IMR-90 (cell line): ENCODE measurements at regions not wholly inside any gene's neighbourhood (a gene's known extent, or its start where the extent isn't known, plus 50 kb on each side); places are given as distances from the start of the nearest gene placed in this dataset.

Experiments used
- ATAC-seq: fragments of 200-7000 bp; cut with Tn5 transposase; 2 replicates; pipeline ENCODE4 v1.9.1; 2020; ENCODE audit warnings: low read depth, mild to moderate bottlenecking, moderate library complexity
- BruUV-seq: library from RNA; stranded (reverse); fragments of 400-500 nt; replicated peaks from 2 replicates; lab custom pipeline; 2021; lab: Mats Ljungman, UMichigan
- CTCF ChIA-PET: fragments of 300-600 bp; formaldehyde crosslinking; extraction: SDS; loops from one replicate; lab custom pipeline; 2021; ENCODE audit warnings: antibody characterized with exemption; lab: Yijun Ruan, JAX
- POLR2A ChIA-PET: fragments of 300-600 bp; sonication (Branson Sonifier 250); formaldehyde crosslinking; loops from one replicate; lab custom pipeline; 2022; ENCODE audit warnings: antibody characterized with exemption; ENCODE audit not compliant: unreplicated experiment; lab: Charles Lee
- DNase-seq: peaks from one replicate; pipeline ENCODE4 v3.0.0; 2013
- H2AFZ ChIP-seq: replicated peaks from 2 replicates; pipeline ENCODE3; 2013; ENCODE audit warnings: low read length, mild to moderate bottlenecking; ENCODE audit not compliant: poor library complexity
- H2AK5ac ChIP-seq: 2 replicates; pipeline ENCODE4 v1.6.1; 2013; ENCODE audit warnings: low read depth, low read length, inconsistent platforms
- H2AK9ac ChIP-seq: replicated peaks from 2 replicates; pipeline ENCODE3; 2013; ENCODE audit warnings: mild to moderate bottlenecking, low read depth, low read length, moderate library complexity; ENCODE audit not compliant: poor library complexity
- H2BK120ac ChIP-seq: 2 replicates; pipeline ENCODE4 v1.6.1; 2013; ENCODE audit warnings: low read depth, low read length, inconsistent platforms
- H2BK15ac ChIP-seq: 3 replicates; pipeline ENCODE4 v1.6.1; 2013; ENCODE audit warnings: low read depth, low read length, inconsistent platforms
- H2BK20ac ChIP-seq: 2 replicates; pipeline ENCODE4 v1.6.1; 2013; ENCODE audit warnings: low read depth, mild to moderate bottlenecking, inconsistent platforms, low read length, moderate library complexity
- H2BK5ac ChIP-seq: 2 replicates; pipeline ENCODE4 v1.6.1; 2013; ENCODE audit warnings: mild to moderate bottlenecking, low read depth, low read length, inconsistent platforms; ENCODE audit not compliant: poor library complexity, severe bottlenecking
- H3K14ac ChIP-seq: replicated peaks from 2 replicates; pipeline ENCODE4 v1.6.1; 2013; ENCODE audit warnings: low read depth, low read length, inconsistent platforms
- H3K18ac ChIP-seq: 2 replicates; pipeline ENCODE4 v1.6.1; 2013; ENCODE audit warnings: low read depth, low read length, control low read depth
- H3K23ac ChIP-seq: 2 replicates; pipeline ENCODE4 v1.6.1; 2013; ENCODE audit warnings: low read depth, low read length, inconsistent platforms
- H3K27ac ChIP-seq: 2 replicates; pipeline ENCODE4 v1.5.1; 2013; ENCODE audit warnings: mild to moderate bottlenecking, control low read depth, low read length; ENCODE audit not compliant: insufficient read depth
- H3K27me3 ChIP-seq: 2 replicates; pipeline ENCODE4 v1.6.1; 2013; ENCODE audit warnings: low read length; ENCODE audit not compliant: control insufficient read depth, insufficient read depth
- H3K36me3 ChIP-seq: 2 replicates; pipeline ENCODE4 v1.6.1; 2013; ENCODE audit warnings: low read length, mixed read lengths; ENCODE audit not compliant: control insufficient read depth, insufficient read depth
- H3K4ac ChIP-seq: 2 replicates; pipeline ENCODE4 v1.6.1; 2013; ENCODE audit warnings: low read depth, low read length, inconsistent platforms
- H3K4me1 ChIP-seq: 2 replicates; pipeline ENCODE4 v1.6.1; 2013; ENCODE audit warnings: low read length, mixed read lengths; ENCODE audit not compliant: control insufficient read depth, insufficient read depth
- H3K4me2 ChIP-seq: 2 replicates; pipeline ENCODE4 v1.6.1; 2013; ENCODE audit warnings: low read depth, mild to moderate bottlenecking, control low read depth, low read length, moderate library complexity
- H3K4me3 ChIP-seq: 2 replicates; pipeline ENCODE4 v1.5.1; 2013; ENCODE audit warnings: low read depth, mild to moderate bottlenecking, control low read depth, low read length, moderate library complexity; ENCODE audit not compliant: insufficient read depth
- H3K56ac ChIP-seq: 2 replicates; pipeline ENCODE4 v1.6.1; 2013; ENCODE audit warnings: low read length, inconsistent platforms; ENCODE audit not compliant: insufficient read depth; ENCODE audit errors: extremely low read depth
- H3K79me1 ChIP-seq, 2 experiments: 2 replicates each; pipeline ENCODE4 v1.6.1; 2013; ENCODE audit warnings: low read length in 2 of 2, inconsistent platforms in 1 of 2, low read depth in 1 of 2
- H3K9ac ChIP-seq: 2 replicates; pipeline ENCODE4 v1.6.1; 2013; ENCODE audit warnings: low read depth, low read length, control low read depth
- H3K9me1 ChIP-seq: 2 replicates; pipeline ENCODE4 v1.6.1; 2013; ENCODE audit warnings: low read length, inconsistent platforms; ENCODE audit not compliant: insufficient read depth
- H3K9me3 ChIP-seq: 2 replicates; pipeline ENCODE4 v1.6.1; 2013; ENCODE audit warnings: low read length; ENCODE audit not compliant: control insufficient read depth, insufficient read depth
- H4K20me1 ChIP-seq: 2 replicates; pipeline ENCODE4 v1.6.1; 2013; ENCODE audit warnings: low read length, inconsistent platforms; ENCODE audit not compliant: insufficient read depth
- H4K5ac ChIP-seq: 2 replicates; pipeline ENCODE4 v1.6.1; 2013; ENCODE audit warnings: mild to moderate bottlenecking, low read depth, low read length, control low read depth
- H4K8ac ChIP-seq, 2 experiments: 2 replicates each; pipeline ENCODE4 v1.6.1; 2013; ENCODE audit warnings: low read depth in 2 of 2, low read length in 2 of 2, control low read depth in 1 of 2, inconsistent platforms in 1 of 2
- H4K91ac ChIP-seq: 2 replicates; pipeline ENCODE4 v1.6.1; 2013; ENCODE audit warnings: low read depth, low read length, inconsistent platforms; ENCODE audit not compliant: insufficient read depth
- BHLHE40 ChIP-seq: fragments of 150-350 bp; IDR thresholded peaks from 2 replicates; pipeline ENCODE4 v1.6.1; 2016; ENCODE audit warnings: mild to moderate bottlenecking, low read depth, low read length
- CEBPB ChIP-seq: IDR thresholded peaks from 2 replicates; pipeline ENCODE4 v1.6.1; 2012; ENCODE audit warnings: low read depth, low read length, improper control_type of control experiment
- CHD1 ChIP-seq: IDR thresholded peaks from 2 replicates; pipeline ENCODE4 v1.6.1; 2012; ENCODE audit warnings: low read depth, low read length, improper control_type of control experiment
- FOS ChIP-seq: fragments of 150-350 bp; IDR thresholded peaks from 2 replicates; pipeline ENCODE4 v1.6.1; 2016; ENCODE audit warnings: low read depth, low read length
- MAFK ChIP-seq: IDR thresholded peaks from 2 replicates; pipeline ENCODE4 v1.6.1; 2012; ENCODE audit warnings: low read depth, low read length, improper control_type of control experiment
- MAZ ChIP-seq: IDR thresholded peaks from 2 replicates; pipeline ENCODE4 v1.6.1; 2012; ENCODE audit warnings: low read depth, mild to moderate bottlenecking, low read length, improper control_type of control experiment, moderate library complexity, borderline replicate concordance
- MXI1 ChIP-seq: IDR thresholded peaks from 2 replicates; pipeline ENCODE4 v1.6.1; 2012; ENCODE audit warnings: low read depth, mild to moderate bottlenecking, low read length, moderate library complexity, borderline replicate concordance
- NFE2L2 ChIP-seq: fragments of 150-350 bp; IDR thresholded peaks from 2 replicates; pipeline ENCODE4 v1.6.1; 2016; ENCODE audit warnings: low read depth, mild to moderate bottlenecking, low read length
- POLR2A ChIP-seq: IDR thresholded peaks from 2 replicates; pipeline ENCODE4 v1.6.1; 2012; ENCODE audit warnings: mild to moderate bottlenecking, low read depth, low read length
- RAD21 ChIP-seq: IDR thresholded peaks from 2 replicates; pipeline ENCODE4 v1.6.1; 2012; ENCODE audit warnings: low read length, improper control_type of control experiment
- RCOR1 ChIP-seq: IDR thresholded peaks from 2 replicates; pipeline ENCODE4 v1.6.1; 2012; ENCODE audit warnings: mild to moderate bottlenecking, low read length, improper control_type of control experiment; ENCODE audit not compliant: insufficient replicate concordance
- RFX5 ChIP-seq: IDR thresholded peaks from 2 replicates; pipeline ENCODE4 v1.8.0; 2012; ENCODE audit warnings: low read depth, mild to moderate bottlenecking, low read length, moderate library complexity
- SMC3 ChIP-seq: fragments of 150-350 bp; IDR thresholded peaks from 2 replicates; pipeline ENCODE4 v1.6.1; 2016; ENCODE audit warnings: low read depth, mild to moderate bottlenecking, antibody characterized with exemption, low read length, moderate library complexity
- WGBS, 2 experiments: methylation state at CpG; one replicate each; pipeline versions ENCODE4 v1.1.5 to v1.1.7; 2013; ENCODE audit warnings: missing lambda C conversion rate in 2 of 2; ENCODE audit not compliant: insufficient read length in 1 of 2; ENCODE audit errors: extremely low coverage in 2 of 2; 5-methylcytosine and 5-hydroxymethylcytosine counted together
- dilution Hi-C: fragments of 300-500 bp; cut with HindIII; formaldehyde crosslinking; loops from one replicate; pipeline ENCODE4 v1.14.3; 2018; ENCODE audit warnings: low sequenced_read_pairs; ENCODE audit not compliant: unreplicated experiment
- in situ Hi-C: fragments of 300-500 bp; cut with MboI; formaldehyde crosslinking; loops from 3 replicates; pipeline ENCODE4 v1.14.3; 2019; ENCODE audit warnings: low sequenced_read_pairs, inconsistent platforms, mixed read lengths
- intact Hi-C: fragments of 100-400 bp; cut with micrococcal nuclease; formaldehyde crosslinking; loops from 2 replicates; pipeline ENCODE4 v1.10.0; 2022
- TF ChIP-seq, protein P1 (sequence below): conservative IDR thresholded peaks from 2 replicates; pipeline ENCODE4 v1.5.1; 2012; ENCODE audit warnings: mild to moderate bottlenecking, low read depth, low read length, improper control_type of control experiment
- TF ChIP-seq, protein P2 (sequence below): fragments of 150-350 bp; IDR thresholded peaks from 2 replicates; pipeline ENCODE4 v1.6.1; 2017; ENCODE audit warnings: mild to moderate bottlenecking, antibody characterized with exemption, low read length, low read depth
- TF ChIP-seq, protein P3 (sequence below): fragments of 150-350 bp; IDR thresholded peaks from 2 replicates; pipeline ENCODE4 v1.6.1; 2016; ENCODE audit warnings: low read depth, mild to moderate bottlenecking, low read length, moderate library complexity, borderline replicate concordance

DNA sequence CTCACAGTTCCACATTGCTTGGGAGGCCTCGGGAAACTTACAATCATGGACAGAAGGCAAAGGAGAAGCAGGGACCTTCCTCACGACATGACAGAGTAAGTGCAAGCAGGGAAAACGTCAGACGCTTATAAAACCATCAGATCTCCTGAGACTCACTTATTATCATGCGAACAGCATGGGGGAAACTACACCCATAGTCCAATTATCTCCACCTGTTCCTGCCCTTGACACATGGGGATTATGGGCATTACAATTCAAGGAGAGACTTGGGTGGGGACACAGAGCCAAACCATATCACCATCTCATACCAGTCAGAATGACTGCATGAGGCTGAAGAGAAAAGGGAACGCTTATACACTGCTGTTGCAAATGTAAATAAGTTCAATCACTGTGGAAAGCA lies 1066.9 kb upstream of the PCDH7 start:
- Histone ChIP-seq H3K27ac (no peak overlapping the region), H3K79me1 (no peaks in the 10 kb centered on the region), H3K36me3 (no peaks in the 10 kb centered on the region), H2AFZ (no peak overlapping the region), H2BK15ac (no peak overlapping the region), H3K14ac (no peak overlapping the region), H3K4me2 (no peak overlapping the region), H3K9me1 (no peaks in the 10 kb centered on the region), H3K56ac (no peak overlapping the region), H4K91ac (no peak overlapping the region), H2BK20ac (no peak overlapping the region), H4K20me1 (no peaks in the 10 kb centered on the region), H3K4me1 (no peaks in the 10 kb centered on the region), H3K9me3 (no peaks in the 10 kb centered on the region), H3K27me3 (no peaks in the 10 kb centered on the region), H3K9ac (no peak overlapping the region), H4K8ac (no peak overlapping the region), H3K18ac (no peak overlapping the region), H4K5ac (no peak overlapping the region), H2AK5ac (no peak overlapping the region), H3K4ac (no peak overlapping the region), H3K23ac (no peak overlapping the region), H2AK9ac (no peak overlapping the region), H3K4me3 (no peak overlapping the region), H2BK5ac (no peak overlapping the region), H2BK120ac (no peak overlapping the region)
- ATAC-seq (no peak), DNase-seq (no peak)
- ChIA-PET CTCF (no interaction called here), POLR2A (no interaction called here)
- dilution Hi-C loops = no loop called here
- no peak for TF ChIP-seq MXI1
- TF ChIP-seq CEBPB = no peak
- TF ChIP-seq SMC3 = no peak
- no peak for TF ChIP-seq BHLHE40
- TF ChIP-seq, protein P1, sequence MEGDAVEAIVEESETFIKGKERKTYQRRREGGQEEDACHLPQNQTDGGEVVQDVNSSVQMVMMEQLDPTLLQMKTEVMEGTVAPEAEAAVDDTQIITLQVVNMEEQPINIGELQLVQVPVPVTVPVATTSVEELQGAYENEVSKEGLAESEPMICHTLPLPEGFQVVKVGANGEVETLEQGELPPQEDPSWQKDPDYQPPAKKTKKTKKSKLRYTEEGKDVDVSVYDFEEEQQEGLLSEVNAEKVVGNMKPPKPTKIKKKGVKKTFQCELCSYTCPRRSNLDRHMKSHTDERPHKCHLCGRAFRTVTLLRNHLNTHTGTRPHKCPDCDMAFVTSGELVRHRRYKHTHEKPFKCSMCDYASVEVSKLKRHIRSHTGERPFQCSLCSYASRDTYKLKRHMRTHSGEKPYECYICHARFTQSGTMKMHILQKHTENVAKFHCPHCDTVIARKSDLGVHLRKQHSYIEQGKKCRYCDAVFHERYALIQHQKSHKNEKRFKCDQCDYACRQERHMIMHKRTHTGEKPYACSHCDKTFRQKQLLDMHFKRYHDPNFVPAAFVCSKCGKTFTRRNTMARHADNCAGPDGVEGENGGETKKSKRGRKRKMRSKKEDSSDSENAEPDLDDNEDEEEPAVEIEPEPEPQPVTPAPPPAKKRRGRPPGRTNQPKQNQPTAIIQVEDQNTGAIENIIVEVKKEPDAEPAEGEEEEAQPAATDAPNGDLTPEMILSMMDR = no peak
- TF ChIP-seq POLR2A = no peak
- TF ChIP-seq, protein P2, sequence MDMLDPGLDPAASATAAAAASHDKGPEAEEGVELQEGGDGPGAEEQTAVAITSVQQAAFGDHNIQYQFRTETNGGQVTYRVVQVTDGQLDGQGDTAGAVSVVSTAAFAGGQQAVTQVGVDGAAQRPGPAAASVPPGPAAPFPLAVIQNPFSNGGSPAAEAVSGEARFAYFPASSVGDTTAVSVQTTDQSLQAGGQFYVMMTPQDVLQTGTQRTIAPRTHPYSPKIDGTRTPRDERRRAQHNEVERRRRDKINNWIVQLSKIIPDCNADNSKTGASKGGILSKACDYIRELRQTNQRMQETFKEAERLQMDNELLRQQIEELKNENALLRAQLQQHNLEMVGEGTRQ = no peak
- TF ChIP-seq, protein P3, sequence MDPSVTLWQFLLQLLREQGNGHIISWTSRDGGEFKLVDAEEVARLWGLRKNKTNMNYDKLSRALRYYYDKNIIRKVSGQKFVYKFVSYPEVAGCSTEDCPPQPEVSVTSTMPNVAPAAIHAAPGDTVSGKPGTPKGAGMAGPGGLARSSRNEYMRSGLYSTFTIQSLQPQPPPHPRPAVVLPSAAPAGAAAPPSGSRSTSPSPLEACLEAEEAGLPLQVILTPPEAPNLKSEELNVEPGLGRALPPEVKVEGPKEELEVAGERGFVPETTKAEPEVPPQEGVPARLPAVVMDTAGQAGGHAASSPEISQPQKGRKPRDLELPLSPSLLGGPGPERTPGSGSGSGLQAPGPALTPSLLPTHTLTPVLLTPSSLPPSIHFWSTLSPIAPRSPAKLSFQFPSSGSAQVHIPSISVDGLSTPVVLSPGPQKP = no peak
- TF ChIP-seq MAZ = no peak
- TF ChIP-seq RAD21 = no peak
- TF ChIP-seq CHD1 = no peak
- no peak for TF ChIP-seq MAFK
- no peak for TF ChIP-seq RCOR1
- no peak for TF ChIP-seq FOS
- no peak for TF ChIP-seq RFX5
- TF ChIP-seq NFE2L2 = no peak
- no CpG with 5 or more reads among the region's 6 CpGs for WGBS, 2 experiments
- in situ Hi-C loops = no loop called here
- no TSS peak for BruUV-seq
- intact Hi-C loops = no loop called here
